ENCODE measurements at regions not wholly inside any gene's neighbourhood (a gene's known extent, or its start where the extent isn't known, plus 50 kb on each side); places are given as distances from the start of the nearest gene placed in this dataset.

DNA sequence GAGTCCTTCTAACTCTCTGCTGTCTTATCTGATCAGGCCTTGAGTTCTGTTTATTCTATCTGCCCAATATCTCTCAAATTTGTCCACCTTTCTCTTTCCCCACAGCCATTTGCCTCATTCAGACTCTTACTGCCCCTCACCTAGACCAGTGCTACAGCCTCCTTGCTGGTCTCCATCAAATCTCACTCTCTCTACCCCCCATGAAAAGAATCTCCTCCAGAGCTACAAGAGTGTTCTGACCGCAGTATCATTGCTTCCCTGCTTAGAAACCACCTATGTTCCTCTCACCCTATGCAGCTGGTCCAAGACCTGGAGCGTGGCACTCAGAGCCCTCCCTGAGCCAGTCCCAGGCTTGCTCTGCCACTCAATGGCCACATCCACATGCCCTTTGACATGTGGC is 231.0 kb upstream of the JUN start:
- H2AFZ ChIP-seq (ENCODE audit: low read length): no peak overlapping the region
- TF ChIP-seq, protein P1, sequence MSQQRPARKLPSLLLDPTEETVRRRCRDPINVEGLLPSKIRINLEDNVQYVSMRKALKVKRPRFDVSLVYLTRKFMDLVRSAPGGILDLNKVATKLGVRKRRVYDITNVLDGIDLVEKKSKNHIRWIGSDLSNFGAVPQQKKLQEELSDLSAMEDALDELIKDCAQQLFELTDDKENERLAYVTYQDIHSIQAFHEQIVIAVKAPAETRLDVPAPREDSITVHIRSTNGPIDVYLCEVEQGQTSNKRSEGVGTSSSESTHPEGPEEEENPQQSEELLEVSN (IDR thresholded peaks at IDR 0.05): no peak
- no peak for TF ChIP-seq TEAD4 (IDR thresholded peaks at IDR 0.05; ENCODE audit: low read depth, low read length)
- no peak for TF ChIP-seq HDAC2 (IDR thresholded peaks at IDR 0.05; ENCODE audit: borderline replicate concordance in 1 of 2, low read depth in 2 of 2, low read length in 2 of 2)
- TF ChIP-seq RXRA (IDR thresholded peaks at IDR 0.05; ENCODE audit: insufficient read depth, low read depth, low read length): no peak
- TF ChIP-seq TAF7 (optimal IDR thresholded peaks at IDR 0.05; ENCODE audit: borderline replicate concordance, low read depth, low read length): no peak
- TF ChIP-seq, protein P2, sequence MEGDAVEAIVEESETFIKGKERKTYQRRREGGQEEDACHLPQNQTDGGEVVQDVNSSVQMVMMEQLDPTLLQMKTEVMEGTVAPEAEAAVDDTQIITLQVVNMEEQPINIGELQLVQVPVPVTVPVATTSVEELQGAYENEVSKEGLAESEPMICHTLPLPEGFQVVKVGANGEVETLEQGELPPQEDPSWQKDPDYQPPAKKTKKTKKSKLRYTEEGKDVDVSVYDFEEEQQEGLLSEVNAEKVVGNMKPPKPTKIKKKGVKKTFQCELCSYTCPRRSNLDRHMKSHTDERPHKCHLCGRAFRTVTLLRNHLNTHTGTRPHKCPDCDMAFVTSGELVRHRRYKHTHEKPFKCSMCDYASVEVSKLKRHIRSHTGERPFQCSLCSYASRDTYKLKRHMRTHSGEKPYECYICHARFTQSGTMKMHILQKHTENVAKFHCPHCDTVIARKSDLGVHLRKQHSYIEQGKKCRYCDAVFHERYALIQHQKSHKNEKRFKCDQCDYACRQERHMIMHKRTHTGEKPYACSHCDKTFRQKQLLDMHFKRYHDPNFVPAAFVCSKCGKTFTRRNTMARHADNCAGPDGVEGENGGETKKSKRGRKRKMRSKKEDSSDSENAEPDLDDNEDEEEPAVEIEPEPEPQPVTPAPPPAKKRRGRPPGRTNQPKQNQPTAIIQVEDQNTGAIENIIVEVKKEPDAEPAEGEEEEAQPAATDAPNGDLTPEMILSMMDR (IDR thresholded peaks at IDR 0.05; ENCODE audit: control extremely low read depth in 1 of 3, insufficient read depth in 1 of 3, low read depth in 1 of 3, low read length in 3 of 3): no peak
- no peak for TF ChIP-seq SIRT6 (IDR thresholded peaks at IDR 0.05; ENCODE audit: low read length)
- no peak for TF ChIP-seq TBP (IDR thresholded peaks at IDR 0.05; ENCODE audit: low read depth, low read length)
- no peak for TF ChIP-seq GABPA (IDR thresholded peaks at IDR 0.05; ENCODE audit: borderline replicate concordance, insufficient read depth, low read length)
- TF ChIP-seq BRCA1 (IDR thresholded peaks at IDR 0.05; ENCODE audit: low read depth, low read length): no peak
- TF ChIP-seq ZNF274 (IDR thresholded peaks at IDR 0.05; ENCODE audit: borderline replicate concordance, extremely low read depth, low read length): no peak

More for the DNA sequence above, 231.0 kb upstream of the JUN start:
- H2BK15ac ChIP-seq (ENCODE audit: low read length): no peak overlapping the region
- peak overlapping the region; percentile 21 for H2BK120ac ChIP-seq (replicated peaks; ENCODE audit: low read depth, low read length)
- POLR2A ChIA-PET (ENCODE audit: partially characterized antibody): no interaction called here
- H3K36me3 ChIP-seq (ENCODE audit: control insufficient read depth in 2 of 4, insufficient read depth in 4 of 4, low read length in 3 of 4): no peaks in the 10 kb centered on the region
- H3K23ac ChIP-seq (ENCODE audit: insufficient read length): no peak overlapping the region
- H3K4ac ChIP-seq (replicated peaks; ENCODE audit: insufficient read length, low read depth, low read length): peak overlapping the region; percentile 59
- no peaks in the 10 kb centered on the region for H3K23me2 ChIP-seq (ENCODE audit: low read depth, low read length)
- 96% methylated on average over 2 of the region's 2 CpGs; no CpG with 5 or more reads in 1 of the 2 experiments for WGBS, 2 experiments (ENCODE audit: extremely low coverage in 1 of 2, insufficient coverage in 1 of 2, insufficient read length in 1 of 2, insufficient replicate concordance in 2 of 2, low coverage in 1 of 2, low lambda C conversion rate in 2 of 2, missing lambda C conversion rate in 1 of 2)
- H3K79me1 ChIP-seq (ENCODE audit: low read depth, low read length): no peaks in the 10 kb centered on the region
- CTCF ChIA-PET (ENCODE audit: partially characterized antibody): no interaction called here
- H2AK5ac ChIP-seq (ENCODE audit: low read depth, low read length): peak overlapping the region; percentile 99
- peak overlapping the region; percentile 94 for H2BK12ac ChIP-seq (ENCODE audit: low read depth, low read length)
- DNase-seq (ENCODE audit: low read depth in 1 of 2, low spot score in 2 of 2) (no peak), FAIRE-seq (no peak)
- no peak overlapping the region for H3K56ac ChIP-seq (replicated peaks; ENCODE audit: insufficient read length, low read depth, low read length)
- no peaks in the 10 kb centered on the region for H3K79me2 ChIP-seq (ENCODE audit: control insufficient read depth in 1 of 2, insufficient read depth in 2 of 2, low read length in 2 of 2)
- H2BK5ac ChIP-seq (ENCODE audit: low read depth, low read length): peak overlapping the region; percentile 38; the same call in 1 of the 2 replicates
- no peak overlapping the region; the same call in 1 of the 2 replicates for H2BK20ac ChIP-seq (ENCODE audit: low read length)
- no peak overlapping the region for H3K4me3 ChIP-seq (ENCODE audit: extremely low read depth in 1 of 4, insufficient read depth in 2 of 4, low read depth in 3 of 4, low read length in 4 of 4)
- H4K8ac ChIP-seq (ENCODE audit: extremely low read depth, insufficient read depth, low read length): no peak overlapping the region
- H3K27ac ChIP-seq (ENCODE audit: low read depth, low read length): no peak overlapping the region
- H3K27me3 ChIP-seq (replicated peaks in 1 of 4; ENCODE audit: control insufficient read depth in 3 of 4, extremely low read depth in 1 of 4, insufficient read depth in 3 of 4, low read length in 3 of 4): no peaks in the 10 kb centered on the region; a peak in 1 of 7 replicates
- no peaks in the 10 kb centered on the region for H4K20me1 ChIP-seq (replicated peaks in 1 of 2; ENCODE audit: control insufficient read depth in 1 of 2, insufficient read depth in 2 of 2, low read length in 2 of 2)
- no peak overlapping the region for H4K5ac ChIP-seq (ENCODE audit: insufficient read length, low read depth, low read length)
- peaks cover 4 to 11% (median 9%) of the 10 kb centered on the region in 4 experiments for H3K4me1 ChIP-seq (replicated peaks in 1 of 4; ENCODE audit: control insufficient read depth in 3 of 4, insufficient read depth in 4 of 4, low read length in 3 of 4)
- H3K9ac ChIP-seq (replicated peaks in 1 of 4; ENCODE audit: extremely low read depth in 1 of 4, low read depth in 3 of 4, low read length in 3 of 4): no peak overlapping the region
- H3K14ac ChIP-seq (ENCODE audit: insufficient read length): no peak overlapping the region
- H4K91ac ChIP-seq (replicated peaks; ENCODE audit: insufficient read length, low read length): peak overlapping the region; percentile 25
- H3K9me3 ChIP-seq (ENCODE audit: insufficient read depth in 2 of 2, low read depth in 1 of 2, low read length in 1 of 2): peaks cover 0 to 5% of the 10 kb centered on the region in 2 experiments; a peak in 1 of 4 replicates
- no peak overlapping the region; the same call in 1 of the 2 replicates for H3K18ac ChIP-seq (ENCODE audit: extremely low read depth, low read length)
- H3K4me2 ChIP-seq (ENCODE audit: insufficient read depth in 1 of 2, low read depth in 2 of 2, low read length in 2 of 2): no peak overlapping the region; a peak in 1 of 4 replicates

Measured in H1 (cell line).